Uterus (tissue), 2 donors: ENCODE measurements at regions not wholly inside any gene's neighbourhood (a gene's known extent, or its start where the extent isn't known, plus 50 kb on each side); places are given as distances from the start of the nearest gene placed in this dataset.

Experiments
- CTCF ChIP-seq, 4 experiments: fragments of 200-600 bp in 2 of 4; fragments of 450-650 bp in 2 of 4; sonication (generic) in 2 of 4; IDR thresholded peaks; one replicate each; pipeline ENCODE4 v1.5.1; 2016 to 2019; ENCODE audit warnings: antibody characterized with exemption in 4 of 4, mild to moderate bottlenecking in 2 of 4, moderate library complexity in 1 of 4
- POLR2A ChIP-seq, 2 donors: fragments of 450-650 bp; IDR thresholded peaks; one replicate each; pipeline ENCODE4 v1.6.1; 2016; ENCODE audit warnings: antibody characterized with exemption in 2 of 2, mild to moderate bottlenecking in 1 of 2, moderate library complexity in 1 of 2

DNA sequence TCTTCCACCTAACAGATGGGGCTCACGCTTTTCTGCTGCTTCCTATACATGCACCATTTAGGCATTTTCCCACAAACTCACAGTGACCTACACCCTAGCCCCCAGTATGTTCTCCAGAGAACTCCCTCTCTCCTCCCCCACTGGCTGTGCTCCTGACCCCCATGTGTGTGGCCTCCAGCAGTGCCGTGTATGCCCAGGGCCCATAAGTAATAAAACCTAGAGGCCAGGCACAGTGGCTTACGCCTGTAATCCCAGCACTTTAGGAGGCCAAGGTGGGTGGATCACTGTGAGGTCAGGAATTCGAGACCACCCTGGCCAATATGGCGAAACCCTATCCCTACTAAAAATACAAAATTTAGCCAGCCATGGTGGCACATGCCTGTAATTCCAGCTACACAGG, 54.7 kb upstream of the NXT1 start:
- no peak for TF ChIP-seq CTCF (IDR thresholded peaks at IDR 0.05)
- no peak for TF ChIP-seq POLR2A (IDR thresholded peaks at IDR 0.05)
